ENCODE measurements at regions not wholly inside any gene's neighbourhood (a gene's known extent, or its start where the extent isn't known, plus 50 kb on each side); places are given as distances from the start of the nearest gene placed in this dataset.

DNA sequence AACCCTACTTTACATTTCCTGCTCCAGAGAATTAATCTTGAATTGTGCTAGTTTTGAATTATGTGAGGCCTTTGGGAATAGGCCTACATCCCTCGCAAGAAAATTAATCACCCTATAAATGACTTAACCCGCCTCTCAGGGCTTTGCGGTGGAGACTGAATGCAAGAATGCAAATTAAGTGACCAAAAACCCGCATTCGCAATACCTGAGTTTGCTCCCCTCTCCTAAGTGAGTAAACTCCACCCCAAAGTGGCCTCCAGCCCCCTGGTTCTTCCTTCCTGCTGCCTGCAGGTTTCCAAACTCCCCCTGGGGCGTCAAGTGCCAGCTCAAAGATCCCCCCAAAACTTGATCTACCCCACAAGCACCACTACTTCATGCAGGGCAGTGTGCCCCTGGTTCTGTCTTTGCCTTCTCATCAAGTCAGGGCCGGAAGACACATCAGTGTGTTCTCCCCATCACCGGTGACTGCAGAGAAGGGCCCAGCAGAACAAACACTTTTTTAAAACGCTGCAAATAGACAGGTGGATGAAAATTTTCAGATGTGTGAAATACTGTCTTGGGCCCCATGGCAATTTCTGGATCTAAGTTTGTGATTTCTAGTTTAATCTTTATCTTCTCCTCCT lies 644.7 kb downstream of the VRK1 start (continued):
- TF ChIP-seq, protein P1, sequence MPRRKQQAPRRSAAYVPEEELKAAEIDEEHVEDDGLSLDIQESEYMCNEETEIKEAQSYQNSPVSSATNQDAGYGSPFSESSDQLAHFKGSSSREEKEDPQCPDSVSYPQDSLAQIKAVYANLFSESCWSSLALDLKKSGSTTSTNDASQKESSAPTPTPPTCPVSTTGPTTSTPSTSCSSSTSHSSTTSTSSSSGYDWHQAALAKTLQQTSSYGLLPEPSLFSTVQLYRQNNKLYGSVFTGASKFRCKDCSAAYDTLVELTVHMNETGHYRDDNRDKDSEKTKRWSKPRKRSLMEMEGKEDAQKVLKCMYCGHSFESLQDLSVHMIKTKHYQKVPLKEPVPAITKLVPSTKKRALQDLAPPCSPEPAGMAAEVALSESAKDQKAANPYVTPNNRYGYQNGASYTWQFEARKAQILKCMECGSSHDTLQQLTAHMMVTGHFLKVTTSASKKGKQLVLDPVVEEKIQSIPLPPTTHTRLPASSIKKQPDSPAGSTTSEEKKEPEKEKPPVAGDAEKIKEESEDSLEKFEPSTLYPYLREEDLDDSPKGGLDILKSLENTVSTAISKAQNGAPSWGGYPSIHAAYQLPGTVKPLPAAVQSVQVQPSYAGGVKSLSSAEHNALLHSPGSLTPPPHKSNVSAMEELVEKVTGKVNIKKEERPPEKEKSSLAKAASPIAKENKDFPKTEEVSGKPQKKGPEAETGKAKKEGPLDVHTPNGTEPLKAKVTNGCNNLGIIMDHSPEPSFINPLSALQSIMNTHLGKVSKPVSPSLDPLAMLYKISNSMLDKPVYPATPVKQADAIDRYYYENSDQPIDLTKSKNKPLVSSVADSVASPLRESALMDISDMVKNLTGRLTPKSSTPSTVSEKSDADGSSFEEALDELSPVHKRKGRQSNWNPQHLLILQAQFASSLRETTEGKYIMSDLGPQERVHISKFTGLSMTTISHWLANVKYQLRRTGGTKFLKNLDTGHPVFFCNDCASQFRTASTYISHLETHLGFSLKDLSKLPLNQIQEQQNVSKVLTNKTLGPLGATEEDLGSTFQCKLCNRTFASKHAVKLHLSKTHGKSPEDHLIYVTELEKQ (tag by site-specific recombination; IDR thresholded peaks at IDR 0.05; ENCODE audit: borderline replicate concordance): no peak
- no peak for TF ChIP-seq ZNF394 (tag by site-specific recombination; IDR thresholded peaks at IDR 0.05; ENCODE audit: borderline replicate concordance)

DNA sequence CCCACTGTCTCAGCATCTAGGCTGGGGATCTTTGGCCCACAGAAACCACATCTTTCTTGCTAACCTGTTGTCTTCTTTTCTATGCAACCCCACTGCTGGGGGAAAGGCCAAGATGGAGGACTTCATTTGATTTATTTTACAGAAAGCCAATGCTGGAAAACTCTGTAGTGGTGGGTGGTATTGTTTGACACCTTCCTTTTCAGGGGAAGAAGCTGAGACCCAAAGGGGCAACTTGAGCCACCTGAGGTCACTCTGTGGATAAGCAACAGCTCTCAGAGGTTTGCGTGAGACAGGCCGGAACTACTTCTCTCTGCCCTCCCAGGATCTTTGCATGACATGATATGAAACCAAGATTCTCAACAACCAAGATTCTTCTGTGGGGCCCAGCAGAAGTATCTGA lies 645.2 kb downstream of the VRK1 start:
- POLR2A ChIA-PET: no interaction called here
- H3K36me3 ChIP-seq (ENCODE audit: control insufficient read depth in 2 of 2, insufficient read depth in 1 of 2, low read length in 2 of 2): no peaks in the 10 kb centered on the region
- H3K4me3 ChIP-seq (ENCODE audit: low read depth, low read length): no peak overlapping the region
- TF ChIP-seq, protein P2, sequence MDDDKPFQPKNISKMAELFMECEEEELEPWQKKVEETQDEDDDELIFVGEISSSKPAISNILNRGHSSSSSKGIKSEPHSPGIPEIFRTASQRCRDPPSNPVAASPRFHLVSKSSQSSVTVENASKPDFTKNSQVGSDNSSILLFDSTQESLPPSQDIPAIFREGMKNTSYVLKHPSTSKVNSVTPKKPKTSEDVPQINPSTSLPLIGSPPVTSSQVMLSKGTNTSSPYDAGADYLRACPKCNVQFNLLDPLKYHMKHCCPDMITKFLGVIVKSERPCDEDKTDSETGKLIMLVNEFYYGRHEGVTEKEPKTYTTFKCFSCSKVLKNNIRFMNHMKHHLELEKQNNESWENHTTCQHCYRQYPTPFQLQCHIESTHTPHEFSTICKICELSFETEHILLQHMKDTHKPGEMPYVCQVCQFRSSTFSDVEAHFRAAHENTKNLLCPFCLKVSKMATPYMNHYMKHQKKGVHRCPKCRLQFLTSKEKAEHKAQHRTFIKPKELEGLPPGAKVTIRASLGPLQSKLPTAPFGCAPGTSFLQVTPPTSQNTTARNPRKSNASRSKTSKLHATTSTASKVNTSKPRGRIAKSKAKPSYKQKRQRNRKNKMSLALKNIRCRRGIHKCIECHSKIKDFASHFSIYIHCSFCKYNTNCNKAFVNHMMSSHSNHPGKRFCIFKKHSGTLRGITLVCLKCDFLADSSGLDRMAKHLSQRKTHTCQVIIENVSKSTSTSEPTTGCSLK (tag by site-specific recombination; IDR thresholded peaks at IDR 0.05): no peak
- TF ChIP-seq ZNF560 (tag by site-specific recombination; IDR thresholded peaks at IDR 0.05; ENCODE audit: borderline replicate concordance) (no peak), RBAK (tag by site-specific recombination; IDR thresholded peaks at IDR 0.05) (no peak), ZNF558 (tag by site-specific recombination; IDR thresholded peaks at IDR 0.05) (no peak), ZNF510 (tag by site-specific recombination; IDR thresholded peaks at IDR 0.05; ENCODE audit: insufficient replicate concordance) (no peak), ZBTB21 (tag by site-specific recombination; IDR thresholded peaks at IDR 0.05) (no peak), ZNF701 (tag by site-specific recombination; IDR thresholded peaks at IDR 0.05) (no peak), ZFP41 (tag by site-specific recombination; IDR thresholded peaks at IDR 0.05; ENCODE audit: borderline replicate concordance) (no peak), ZNF169 (tag by site-specific recombination; IDR thresholded peaks at IDR 0.05) (no peak), SP3 (tag by site-specific recombination; IDR thresholded peaks at IDR 0.05) (no peak), ZBTB48 (tag by site-specific recombination; IDR thresholded peaks at IDR 0.05) (no peak), ZNF350 (tag by site-specific recombination; IDR thresholded peaks at IDR 0.05) (no peak), ZNF514 (tag by site-specific recombination; IDR thresholded peaks at IDR 0.05) (no peak), ZNF133 (tag by site-specific recombination; IDR thresholded peaks at IDR 0.05) (no peak), ZNF112 (tag by site-specific recombination; IDR thresholded peaks at IDR 0.05) (no peak)
- TF ChIP-seq, protein P3, sequence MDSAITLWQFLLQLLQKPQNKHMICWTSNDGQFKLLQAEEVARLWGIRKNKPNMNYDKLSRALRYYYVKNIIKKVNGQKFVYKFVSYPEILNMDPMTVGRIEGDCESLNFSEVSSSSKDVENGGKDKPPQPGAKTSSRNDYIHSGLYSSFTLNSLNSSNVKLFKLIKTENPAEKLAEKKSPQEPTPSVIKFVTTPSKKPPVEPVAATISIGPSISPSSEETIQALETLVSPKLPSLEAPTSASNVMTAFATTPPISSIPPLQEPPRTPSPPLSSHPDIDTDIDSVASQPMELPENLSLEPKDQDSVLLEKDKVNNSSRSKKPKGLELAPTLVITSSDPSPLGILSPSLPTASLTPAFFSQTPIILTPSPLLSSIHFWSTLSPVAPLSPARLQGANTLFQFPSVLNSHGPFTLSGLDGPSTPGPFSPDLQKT (IDR thresholded peaks at IDR 0.05; ENCODE audit: borderline replicate concordance, low read depth, low read length): no peak
- TF ChIP-seq, protein P4, sequence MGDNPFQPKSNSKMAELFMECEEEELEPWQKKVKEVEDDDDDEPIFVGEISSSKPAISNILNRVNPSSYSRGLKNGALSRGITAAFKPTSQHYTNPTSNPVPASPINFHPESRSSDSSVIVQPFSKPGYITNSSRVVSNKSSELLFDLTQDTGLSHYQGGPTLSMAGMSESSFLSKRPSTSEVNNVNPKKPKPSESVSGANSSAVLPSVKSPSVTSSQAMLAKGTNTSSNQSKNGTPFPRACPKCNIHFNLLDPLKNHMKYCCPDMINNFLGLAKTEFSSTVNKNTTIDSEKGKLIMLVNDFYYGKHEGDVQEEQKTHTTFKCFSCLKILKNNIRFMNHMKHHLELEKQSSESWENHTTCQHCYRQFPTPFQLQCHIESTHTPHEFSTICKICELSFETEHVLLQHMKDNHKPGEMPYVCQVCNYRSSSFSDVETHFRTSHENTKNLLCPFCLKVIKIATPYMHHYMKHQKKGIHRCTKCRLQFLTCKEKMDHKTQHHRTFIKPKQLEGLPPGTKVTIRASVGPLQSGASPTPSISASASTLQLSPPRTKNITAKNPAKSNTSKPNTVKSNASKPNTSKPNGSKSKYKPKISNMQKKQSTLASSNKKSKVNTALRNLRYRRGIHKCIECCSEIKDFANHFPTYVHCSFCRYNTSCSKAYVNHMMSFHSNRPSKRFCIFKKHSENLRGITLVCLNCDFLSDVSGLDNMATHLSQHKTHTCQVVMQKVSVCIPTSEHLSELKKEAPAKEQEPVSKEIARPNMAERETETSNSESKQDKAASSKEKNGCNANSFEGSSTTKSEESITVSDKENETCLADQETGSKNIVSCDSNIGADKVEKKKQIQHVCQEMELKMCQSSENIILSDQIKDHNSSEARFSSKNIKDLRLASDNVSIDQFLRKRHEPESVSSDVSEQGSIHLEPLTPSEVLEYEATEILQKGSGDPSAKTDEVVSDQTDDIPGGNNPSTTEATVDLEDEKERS (tag by site-specific recombination; IDR thresholded peaks at IDR 0.05): no peak
- TF ChIP-seq, protein P5, sequence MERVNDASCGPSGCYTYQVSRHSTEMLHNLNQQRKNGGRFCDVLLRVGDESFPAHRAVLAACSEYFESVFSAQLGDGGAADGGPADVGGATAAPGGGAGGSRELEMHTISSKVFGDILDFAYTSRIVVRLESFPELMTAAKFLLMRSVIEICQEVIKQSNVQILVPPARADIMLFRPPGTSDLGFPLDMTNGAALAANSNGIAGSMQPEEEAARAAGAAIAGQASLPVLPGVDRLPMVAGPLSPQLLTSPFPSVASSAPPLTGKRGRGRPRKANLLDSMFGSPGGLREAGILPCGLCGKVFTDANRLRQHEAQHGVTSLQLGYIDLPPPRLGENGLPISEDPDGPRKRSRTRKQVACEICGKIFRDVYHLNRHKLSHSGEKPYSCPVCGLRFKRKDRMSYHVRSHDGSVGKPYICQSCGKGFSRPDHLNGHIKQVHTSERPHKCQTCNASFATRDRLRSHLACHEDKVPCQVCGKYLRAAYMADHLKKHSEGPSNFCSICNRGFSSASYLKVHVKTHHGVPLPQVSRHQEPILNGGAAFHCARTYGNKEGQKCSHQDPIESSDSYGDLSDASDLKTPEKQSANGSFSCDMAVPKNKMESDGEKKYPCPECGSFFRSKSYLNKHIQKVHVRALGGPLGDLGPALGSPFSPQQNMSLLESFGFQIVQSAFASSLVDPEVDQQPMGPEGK (tag by site-specific recombination; IDR thresholded peaks at IDR 0.05): no peak
- H3K4me1 ChIP-seq (ENCODE audit: control insufficient read depth, insufficient read depth, low read length): no peaks in the 10 kb centered on the region
- no peaks in the 10 kb centered on the region for H3K9me3 ChIP-seq (ENCODE audit: control insufficient read depth, insufficient read depth, low read depth, low read length)
- no peak overlapping the region for H3K27ac ChIP-seq (ENCODE audit: extremely low read depth, low read depth, low read length)
- CTCF ChIA-PET: no interaction called here
